ENCODE measurements at regions not wholly inside any gene's neighbourhood (a gene's known extent, or its start where the extent isn't known, plus 50 kb on each side); places are given as distances from the start of the nearest gene placed in this dataset.

GRCh38 chr22:48320048-48320682 lies 1507.5 kb downstream of the BRD1 start:
- no peak for DNase-seq

GRCh38 chr22:48319321-48320047 lies 1508.2 kb downstream of the BRD1 start:
- DNase-seq: no peak

GRCh38 chr22:48318575-48319320 lies 1508.9 kb downstream of the BRD1 start:
- DNase-seq: no peak

GRCh38 chr22:48318173-48318572 lies 1509.5 kb downstream of the BRD1 start:
- no peak for DNase-seq

- no peak for DNase-seq
These were observed 1511.1 kb downstream of the BRD1 start for GRCh38 chr22:48316257-48317250.

GRCh38 chr22:48315439-48316256 lies 1512.0 kb downstream of the BRD1 start:
- DNase-seq: no peak

- no peak for DNase-seq
These were observed 1513.6 kb downstream of the BRD1 start for GRCh38 chr22:48314073-48314472.

- DNase-seq: no peak
These were observed 1514.4 kb downstream of the BRD1 start for GRCh38 chr22:48313175-48313830.

- no peak for DNase-seq
These were observed 1516.9 kb downstream of the BRD1 start for GRCh38 chr22:48310740-48311139.

- DNase-seq: no peak
These were observed 1517.4 kb downstream of the BRD1 start for GRCh38 chr22:48310289-48310688.

- no peak for DNase-seq
These were observed 1517.8 kb downstream of the BRD1 start for GRCh38 chr22:48309836-48310235.

GRCh38 chr22:48309115-48309705 lies 1518.5 kb downstream of the BRD1 start:
- no peak for DNase-seq

GRCh38 chr22:48307931-48308330 lies 1519.7 kb downstream of the BRD1 start:
- no peak for DNase-seq

GRCh38 chr22:48306785-48307510 lies 1520.7 kb downstream of the BRD1 start:
- DNase-seq: no peak

GRCh38 chr22:48306284-48306683 lies 1521.4 kb downstream of the BRD1 start:
- no peak for DNase-seq

- no peak for DNase-seq
These were observed 1521.9 kb downstream of the BRD1 start for GRCh38 chr22:48305726-48306235.

- no peak for DNase-seq
These were observed 1524.3 kb downstream of the BRD1 start for GRCh38 chr22:48303369-48303725.

- no peak for DNase-seq
These were observed 1524.9 kb downstream of the BRD1 start for GRCh38 chr22:48302657-48303368.

- no peak for DNase-seq
These were observed 1525.8 kb downstream of the BRD1 start for GRCh38 chr22:48301908-48302307.

All from skin of body (tissue), 1 donor.